Mucosa of gallbladder (tissue), 1 donor: ENCODE measurements at regions not wholly inside any gene's neighbourhood (a gene's known extent, or its start where the extent isn't known, plus 50 kb on each side); places are given as distances from the start of the nearest gene placed in this dataset.
A peak's percentile ranks its signal among the peaks of the same experiment; 100 is the strongest.
"Not testable (repeated sequence)": the region's sequence is repeated elsewhere in the genome, so short reads cannot be mapped to it uniquely, and the experiment has no call there.

Experiments
- DNase-seq: peaks from one replicate; pipeline ENCODE4 v3.0.0-alpha.2; 2020; ENCODE audit warnings: low spot score
- donor health status: DM: no; HTN: no; CAD: no.

GRCh38 chr5:174987443-174988012 lies 263.1 kb downstream of the MSX2 start:
- no peak for DNase-seq

GRCh38 chr5:174984863-174985262 lies 260.5 kb downstream of the MSX2 start:
- no peak for DNase-seq

- peak; percentile 30 for DNase-seq
Observed at GRCh38 chr5:174982485-174982884, 258.1 kb downstream of the MSX2 start.

GRCh38 chr5:174981416-174981815 lies 257.0 kb downstream of the MSX2 start:
- no peak for DNase-seq

GRCh38 chr5:174980952-174981351 lies 256.6 kb downstream of the MSX2 start:
- DNase-seq, result no peak

- DNase-seq, result peak; percentile 62
Observed at GRCh38 chr5:174972291-174972690, 247.9 kb downstream of the MSX2 start.

- no peak for DNase-seq
Observed at GRCh38 chr5:174971210-174971609, 246.8 kb downstream of the MSX2 start.

- no peak for DNase-seq
Observed at GRCh38 chr5:174970502-174970901, 246.1 kb downstream of the MSX2 start.

- no peak for DNase-seq
Observed at GRCh38 chr5:174953871-174954270, 229.5 kb downstream of the MSX2 start.

GRCh38 chr5:174951151-174951780 lies 226.9 kb downstream of the MSX2 start:
- DNase-seq, result peak; percentile 63

- no peak for DNase-seq
Observed at GRCh38 chr5:174947548-174947947, 223.2 kb downstream of the MSX2 start.

GRCh38 chr5:174945853-174946252 lies 221.5 kb downstream of the MSX2 start:
- no peak for DNase-seq

- no peak for DNase-seq
Observed at GRCh38 chr5:174943785-174944184, 219.4 kb downstream of the MSX2 start.

GRCh38 chr5:174943002-174943401 lies 218.6 kb downstream of the MSX2 start:
- not testable (repeated sequence) for DNase-seq

- DNase-seq, result no peak
Observed at GRCh38 chr5:174937201-174938123, 213.1 kb downstream of the MSX2 start.

- peak; percentile 17 for DNase-seq
Observed at GRCh38 chr5:174935854-174936474, 211.6 kb downstream of the MSX2 start.

- DNase-seq, result not testable (repeated sequence)
Observed at GRCh38 chr5:174931033-174931432, 206.7 kb downstream of the MSX2 start.

- DNase-seq, result no peak
Observed at GRCh38 chr5:174925586-174925985, 201.2 kb downstream of the MSX2 start.

GRCh38 chr5:174922955-174923354 lies 198.6 kb downstream of the MSX2 start:
- DNase-seq, result no peak

- no peak for DNase-seq
Observed at GRCh38 chr5:174920906-174921550, 196.6 kb downstream of the MSX2 start.

GRCh38 chr5:174919351-174919750 lies 195.0 kb downstream of the MSX2 start:
- DNase-seq, result no peak

GRCh38 chr5:174918655-174919054 lies 194.3 kb downstream of the MSX2 start:
- DNase-seq, result no peak
